ENCODE measurements at regions not wholly inside any gene's neighbourhood (a gene's known extent, or its start where the extent isn't known, plus 50 kb on each side); places are given as distances from the start of the nearest gene placed in this dataset.

DNA sequence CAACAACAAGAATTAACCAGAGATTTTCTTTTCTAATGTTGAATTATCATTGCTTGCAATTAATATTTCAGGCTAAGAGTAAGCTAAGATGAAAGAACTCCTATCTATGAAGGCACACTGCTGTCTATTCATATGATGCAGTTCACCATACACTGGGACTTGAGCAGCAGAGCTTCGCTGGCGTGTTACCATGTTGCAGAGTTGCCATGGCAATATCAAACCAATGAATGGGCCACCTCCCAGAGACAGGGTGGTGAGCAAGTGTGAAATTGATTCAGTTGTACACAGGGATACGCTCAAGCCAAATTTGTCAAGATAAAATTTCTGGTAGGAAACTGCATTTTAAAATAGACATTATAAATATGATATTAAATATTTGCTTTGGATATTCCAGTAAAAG, 69.3 kb upstream of the MYO16 start:
- H3K4me3 ChIP-seq (ENCODE audit: low read depth, low read length) = no peak overlapping the region
- DNase-seq (ENCODE audit: low read depth) = no peak
- TF ChIP-seq, protein P1, sequence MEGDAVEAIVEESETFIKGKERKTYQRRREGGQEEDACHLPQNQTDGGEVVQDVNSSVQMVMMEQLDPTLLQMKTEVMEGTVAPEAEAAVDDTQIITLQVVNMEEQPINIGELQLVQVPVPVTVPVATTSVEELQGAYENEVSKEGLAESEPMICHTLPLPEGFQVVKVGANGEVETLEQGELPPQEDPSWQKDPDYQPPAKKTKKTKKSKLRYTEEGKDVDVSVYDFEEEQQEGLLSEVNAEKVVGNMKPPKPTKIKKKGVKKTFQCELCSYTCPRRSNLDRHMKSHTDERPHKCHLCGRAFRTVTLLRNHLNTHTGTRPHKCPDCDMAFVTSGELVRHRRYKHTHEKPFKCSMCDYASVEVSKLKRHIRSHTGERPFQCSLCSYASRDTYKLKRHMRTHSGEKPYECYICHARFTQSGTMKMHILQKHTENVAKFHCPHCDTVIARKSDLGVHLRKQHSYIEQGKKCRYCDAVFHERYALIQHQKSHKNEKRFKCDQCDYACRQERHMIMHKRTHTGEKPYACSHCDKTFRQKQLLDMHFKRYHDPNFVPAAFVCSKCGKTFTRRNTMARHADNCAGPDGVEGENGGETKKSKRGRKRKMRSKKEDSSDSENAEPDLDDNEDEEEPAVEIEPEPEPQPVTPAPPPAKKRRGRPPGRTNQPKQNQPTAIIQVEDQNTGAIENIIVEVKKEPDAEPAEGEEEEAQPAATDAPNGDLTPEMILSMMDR (IDR thresholded peaks at IDR 0.05; ENCODE audit: insufficient read depth, low read length, poor library complexity, severe bottlenecking) = no peak
- H3K36me3 ChIP-seq (ENCODE audit: control insufficient read depth, insufficient read depth, low read length) = no peaks in the 10 kb centered on the region
- no peaks in the 10 kb centered on the region for H3K27me3 ChIP-seq (ENCODE audit: control insufficient read depth, insufficient read depth, low read length)

- Histone ChIP-seq H3K36me3 (ENCODE audit: control insufficient read depth, insufficient read depth, low read length) (no peaks in the 10 kb centered on the region), H3K27me3 (ENCODE audit: control insufficient read depth, insufficient read depth, low read length) (no peaks in the 10 kb centered on the region), H3K4me3 (ENCODE audit: low read depth, low read length) (no peak overlapping the region)
- TF ChIP-seq, protein P1 (IDR thresholded peaks at IDR 0.05; ENCODE audit: insufficient read depth, low read length, poor library complexity, severe bottlenecking) = no peak
- DNase-seq (ENCODE audit: low read depth) = no peak
These were observed 68.3 kb upstream of the MYO16 start for GRCh38 chr13:108561149-108561548.

- TF ChIP-seq, protein P1 (IDR thresholded peaks at IDR 0.05; ENCODE audit: insufficient read depth, low read length, poor library complexity, severe bottlenecking) = no peak
- DNase-seq (ENCODE audit: low read depth) = no peak
- H3K4me3 ChIP-seq (ENCODE audit: low read depth, low read length) = no peak overlapping the region
These were observed 62.8 kb upstream of the MYO16 start for GRCh38 chr13:108566413-108567170.

GRCh38 chr13:108572782-108573211, 56.6 kb upstream of the MYO16 start:
- no peak for DNase-seq (ENCODE audit: low read depth)
- TF ChIP-seq, protein P1 (IDR thresholded peaks at IDR 0.05; ENCODE audit: insufficient read depth, low read length, poor library complexity, severe bottlenecking) = no peak
- no peaks in the 10 kb centered on the region for H3K36me3 ChIP-seq (ENCODE audit: control insufficient read depth, insufficient read depth, low read length)

More at GRCh38 chr13:108566413-108567170, 62.8 kb upstream of the MYO16 start:
- Histone ChIP-seq H3K36me3 (ENCODE audit: control insufficient read depth, insufficient read depth, low read length) (no peaks in the 10 kb centered on the region), H3K27me3 (ENCODE audit: control insufficient read depth, insufficient read depth, low read length) (no peaks in the 10 kb centered on the region)

GRCh38 chr13:108573455-108573854, 56.0 kb upstream of the MYO16 start:
- Histone ChIP-seq H3K36me3 (ENCODE audit: control insufficient read depth, insufficient read depth, low read length) (no peaks in the 10 kb centered on the region), H3K4me3 (ENCODE audit: low read depth, low read length) (no peak overlapping the region), H3K27me3 (ENCODE audit: control insufficient read depth, insufficient read depth, low read length) (no peaks in the 10 kb centered on the region)
- DNase-seq (ENCODE audit: low read depth) = no peak
- TF ChIP-seq, protein P1 (IDR thresholded peaks at IDR 0.05; ENCODE audit: insufficient read depth, low read length, poor library complexity, severe bottlenecking) = no peak

More at GRCh38 chr13:108572782-108573211, 56.6 kb upstream of the MYO16 start:
- H3K27me3 ChIP-seq (ENCODE audit: control insufficient read depth, insufficient read depth, low read length) = no peaks in the 10 kb centered on the region
- H3K4me3 ChIP-seq (ENCODE audit: low read depth, low read length) = no peak overlapping the region

DNA sequence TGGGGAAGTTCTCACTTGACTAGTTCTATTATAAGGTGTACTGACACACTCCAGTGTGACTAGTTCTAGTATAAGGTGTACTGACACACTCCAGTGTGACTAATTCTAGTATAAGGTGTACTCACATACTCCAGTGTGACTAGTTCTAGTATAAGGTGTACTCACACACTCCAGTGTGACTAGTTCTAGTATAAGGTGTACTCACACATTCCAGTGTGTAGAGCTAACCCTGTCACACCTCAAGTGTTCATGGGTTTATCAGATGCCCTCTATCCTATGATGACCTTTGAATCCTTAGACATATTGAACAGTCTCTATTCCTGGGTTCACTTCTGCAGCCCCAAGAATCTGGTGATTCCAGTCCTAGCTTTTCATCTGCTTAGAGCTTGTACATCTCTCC, 54.6 kb upstream of the MYO16 start:
- Histone ChIP-seq H3K4me3 (ENCODE audit: low read depth, low read length) (no peak overlapping the region), H3K36me3 (ENCODE audit: control insufficient read depth, insufficient read depth, low read length) (no peaks in the 10 kb centered on the region), H3K27me3 (ENCODE audit: control insufficient read depth, insufficient read depth, low read length) (no peaks in the 10 kb centered on the region)
- no peak for DNase-seq (ENCODE audit: low read depth)
- TF ChIP-seq, protein P1 (IDR thresholded peaks at IDR 0.05; ENCODE audit: insufficient read depth, low read length, poor library complexity, severe bottlenecking) = no peak
